ENCODE measurements at regions not wholly inside any gene's neighbourhood (a gene's known extent, or its start where the extent isn't known, plus 50 kb on each side); places are given as distances from the start of the nearest gene placed in this dataset.

DNA sequence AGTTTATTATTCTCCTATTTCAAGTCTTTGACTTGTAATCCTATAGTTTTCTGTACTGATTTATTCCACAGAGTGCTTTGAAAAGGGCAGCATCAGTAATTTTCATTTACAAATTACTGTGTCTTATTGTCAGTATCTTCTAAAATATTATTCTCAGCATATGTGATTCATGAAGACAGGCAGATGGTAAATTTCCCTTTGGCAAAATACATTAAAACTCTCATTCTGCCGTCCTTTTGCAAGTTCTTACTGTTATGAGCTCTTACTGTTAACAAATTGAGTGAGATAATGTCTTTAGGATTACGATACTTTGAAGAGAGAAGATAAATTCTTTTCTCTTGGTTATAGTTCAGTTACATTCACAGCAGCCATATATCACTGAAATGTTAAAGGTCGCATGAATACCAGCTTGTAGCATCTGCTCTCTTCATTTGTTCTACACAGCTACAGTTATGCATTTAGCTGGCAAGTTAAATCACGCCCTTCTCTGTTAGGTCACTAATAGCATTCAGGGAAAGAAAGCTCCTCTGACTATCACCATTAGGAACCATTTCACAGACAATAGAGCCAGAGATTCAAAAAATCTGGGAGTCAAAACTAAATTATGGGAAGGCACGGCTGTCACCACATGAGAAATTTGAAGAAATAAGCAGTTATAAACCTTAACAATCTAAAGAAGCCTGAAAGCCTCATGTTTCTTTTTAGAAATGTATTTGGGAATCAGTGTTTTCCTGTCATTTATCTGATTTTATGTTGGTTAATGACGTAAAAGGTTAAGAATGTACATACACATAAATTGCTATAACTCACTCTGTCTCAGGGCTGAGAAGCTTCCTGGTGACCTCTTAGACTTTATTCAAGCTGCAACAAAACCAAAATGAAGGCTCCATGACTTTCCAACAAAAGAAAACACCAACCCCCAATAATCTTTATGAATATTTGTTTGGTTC lies 109.6 kb upstream of the SP4 start:
- TF ChIP-seq, protein P1, sequence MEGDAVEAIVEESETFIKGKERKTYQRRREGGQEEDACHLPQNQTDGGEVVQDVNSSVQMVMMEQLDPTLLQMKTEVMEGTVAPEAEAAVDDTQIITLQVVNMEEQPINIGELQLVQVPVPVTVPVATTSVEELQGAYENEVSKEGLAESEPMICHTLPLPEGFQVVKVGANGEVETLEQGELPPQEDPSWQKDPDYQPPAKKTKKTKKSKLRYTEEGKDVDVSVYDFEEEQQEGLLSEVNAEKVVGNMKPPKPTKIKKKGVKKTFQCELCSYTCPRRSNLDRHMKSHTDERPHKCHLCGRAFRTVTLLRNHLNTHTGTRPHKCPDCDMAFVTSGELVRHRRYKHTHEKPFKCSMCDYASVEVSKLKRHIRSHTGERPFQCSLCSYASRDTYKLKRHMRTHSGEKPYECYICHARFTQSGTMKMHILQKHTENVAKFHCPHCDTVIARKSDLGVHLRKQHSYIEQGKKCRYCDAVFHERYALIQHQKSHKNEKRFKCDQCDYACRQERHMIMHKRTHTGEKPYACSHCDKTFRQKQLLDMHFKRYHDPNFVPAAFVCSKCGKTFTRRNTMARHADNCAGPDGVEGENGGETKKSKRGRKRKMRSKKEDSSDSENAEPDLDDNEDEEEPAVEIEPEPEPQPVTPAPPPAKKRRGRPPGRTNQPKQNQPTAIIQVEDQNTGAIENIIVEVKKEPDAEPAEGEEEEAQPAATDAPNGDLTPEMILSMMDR (IDR thresholded peaks at IDR 0.05) = no peak
- TF ChIP-seq POLR2A (IDR thresholded peaks at IDR 0.05) = no peak
- TF ChIP-seq POLR2AphosphoS5 (IDR thresholded peaks at IDR 0.05; ENCODE audit: insufficient read depth in 1 of 2, low read depth in 1 of 2) = no peak
- intact Hi-C loops (cut with DNase I) = no loop called here
- no peaks in the 10 kb centered on the region for H3K27me3 ChIP-seq
- DNase-seq (ENCODE audit: extremely low spot score in 2 of 2) = no peak
- no peaks in the 10 kb centered on the region for H3K9me3 ChIP-seq
- no peaks in the 10 kb centered on the region for H3K4me1 ChIP-seq
- no peak overlapping the region for H3K27ac ChIP-seq
- no peaks in the 10 kb centered on the region for H3K36me3 ChIP-seq
- no peak overlapping the region for H3K4me3 ChIP-seq

DNA sequence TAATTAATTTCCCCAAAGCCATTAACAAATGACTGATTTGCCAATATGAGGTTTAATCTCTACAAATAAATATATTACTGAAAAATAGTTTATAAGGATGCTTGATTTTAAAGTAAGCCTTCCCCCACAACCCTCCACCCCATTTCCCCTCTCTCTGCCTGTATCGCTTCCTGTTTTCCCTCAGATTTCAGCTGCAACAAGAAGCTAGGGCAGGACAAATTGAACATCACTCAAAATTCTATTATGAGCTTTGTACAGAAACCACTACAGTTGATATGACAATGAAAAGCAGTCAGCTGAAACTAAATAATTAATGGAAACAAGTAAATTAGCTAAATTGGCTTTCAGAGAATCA lies 109.0 kb upstream of the SP4 start:
- H3K9me3 ChIP-seq = no peaks in the 10 kb centered on the region
- H3K27me3 ChIP-seq = no peaks in the 10 kb centered on the region
- no peaks in the 10 kb centered on the region for H3K36me3 ChIP-seq
- intact Hi-C loops (cut with DNase I) = no loop called here
- no peak overlapping the region for H3K4me3 ChIP-seq
- DNase-seq (ENCODE audit: extremely low spot score in 2 of 2) = no peak
- H3K4me1 ChIP-seq = no peaks in the 10 kb centered on the region
- TF ChIP-seq, protein P1 (IDR thresholded peaks at IDR 0.05) = no peak
- no peak for TF ChIP-seq POLR2A (IDR thresholded peaks at IDR 0.05)
- no peak for TF ChIP-seq POLR2AphosphoS5 (IDR thresholded peaks at IDR 0.05; ENCODE audit: insufficient read depth in 1 of 2, low read depth in 1 of 2)
- no peak overlapping the region for H3K27ac ChIP-seq

DNA sequence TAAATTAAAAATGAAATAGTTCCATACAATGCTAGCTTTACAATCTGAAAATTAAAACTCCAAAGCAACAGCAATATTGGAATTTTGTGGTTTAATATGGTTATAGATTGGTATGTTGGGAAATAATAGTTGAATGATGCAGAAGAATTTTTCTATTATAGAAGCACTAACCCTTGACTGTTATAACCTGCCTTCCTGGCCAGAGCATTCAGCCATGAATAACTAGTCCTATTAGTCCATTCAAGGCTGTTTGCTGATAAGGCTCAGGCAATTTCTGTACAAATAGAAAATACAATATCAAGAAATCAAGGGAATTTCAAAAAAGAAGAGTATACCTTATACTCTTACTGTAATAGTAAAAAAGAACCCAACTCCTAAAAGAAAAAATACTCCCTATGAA lies 101.6 kb upstream of the SP4 start:
- Histone ChIP-seq H3K36me3 (no peaks in the 10 kb centered on the region), H3K4me3 (no peak overlapping the region), H3K9me3 (no peaks in the 10 kb centered on the region), H3K4me1 (no peaks in the 10 kb centered on the region), H3K27ac (no peak overlapping the region), H3K27me3 (no peaks in the 10 kb centered on the region)
- DNase-seq (ENCODE audit: extremely low spot score in 2 of 2) = no peak
- TF ChIP-seq POLR2AphosphoS5 (IDR thresholded peaks at IDR 0.05; ENCODE audit: insufficient read depth in 1 of 2, low read depth in 1 of 2) (no peak), POLR2A (IDR thresholded peaks at IDR 0.05) (no peak)
- TF ChIP-seq, protein P1 (IDR thresholded peaks at IDR 0.05) = no peak
- intact Hi-C loops (cut with DNase I) = no loop called here

DNA sequence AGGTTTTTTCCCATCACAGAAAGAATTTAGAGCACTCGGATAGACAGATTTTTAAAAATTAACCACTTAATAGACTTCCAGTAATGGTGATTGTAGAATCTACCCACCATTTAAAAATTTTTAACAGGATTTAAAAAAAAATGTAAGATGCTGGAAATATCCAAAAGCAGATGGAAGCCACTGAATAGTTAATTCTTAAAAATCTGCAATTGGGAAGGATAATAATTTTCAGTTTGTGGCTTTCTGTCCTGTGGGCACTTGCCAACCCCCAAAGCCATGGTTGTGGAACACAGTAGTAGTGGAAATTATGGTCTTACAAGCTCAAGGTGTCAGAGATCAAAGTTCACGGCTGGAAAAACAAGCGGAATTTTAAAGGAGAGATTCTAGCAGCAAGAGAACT lies 101.0 kb upstream of the SP4 start:
- TF ChIP-seq POLR2AphosphoS5 (IDR thresholded peaks at IDR 0.05; ENCODE audit: insufficient read depth in 1 of 2, low read depth in 1 of 2) (no peak), POLR2A (IDR thresholded peaks at IDR 0.05) (no peak)
- TF ChIP-seq, protein P1 (IDR thresholded peaks at IDR 0.05) = no peak
- no peak for DNase-seq (ENCODE audit: extremely low spot score in 2 of 2)
- Histone ChIP-seq H3K27ac (no peak overlapping the region), H3K4me1 (no peaks in the 10 kb centered on the region), H3K9me3 (no peaks in the 10 kb centered on the region), H3K4me3 (no peak overlapping the region), H3K36me3 (no peaks in the 10 kb centered on the region), H3K27me3 (no peaks in the 10 kb centered on the region)
- intact Hi-C loops (cut with DNase I) = no loop called here
